KBM-7 (cell line): ENCODE measurements at regions not wholly inside any gene's neighbourhood (a gene's known extent, or its start where the extent isn't known, plus 50 kb on each side); places are given as distances from the start of the nearest gene placed in this dataset.

Source experiments
- DNase-seq: peaks from one replicate; pipeline ENCODE4 v3.0.0-alpha.2; 2015
- in situ Hi-C: fragments of 300-500 bp; cut with MboI; formaldehyde crosslinking; loops from 2 replicates; pipeline ENCODE4 v1.14.3; 2020; ENCODE audit warnings: low sequenced_read_pairs, low pct_unique_long_range_greater_than_20kb, mixed read lengths

DNA sequence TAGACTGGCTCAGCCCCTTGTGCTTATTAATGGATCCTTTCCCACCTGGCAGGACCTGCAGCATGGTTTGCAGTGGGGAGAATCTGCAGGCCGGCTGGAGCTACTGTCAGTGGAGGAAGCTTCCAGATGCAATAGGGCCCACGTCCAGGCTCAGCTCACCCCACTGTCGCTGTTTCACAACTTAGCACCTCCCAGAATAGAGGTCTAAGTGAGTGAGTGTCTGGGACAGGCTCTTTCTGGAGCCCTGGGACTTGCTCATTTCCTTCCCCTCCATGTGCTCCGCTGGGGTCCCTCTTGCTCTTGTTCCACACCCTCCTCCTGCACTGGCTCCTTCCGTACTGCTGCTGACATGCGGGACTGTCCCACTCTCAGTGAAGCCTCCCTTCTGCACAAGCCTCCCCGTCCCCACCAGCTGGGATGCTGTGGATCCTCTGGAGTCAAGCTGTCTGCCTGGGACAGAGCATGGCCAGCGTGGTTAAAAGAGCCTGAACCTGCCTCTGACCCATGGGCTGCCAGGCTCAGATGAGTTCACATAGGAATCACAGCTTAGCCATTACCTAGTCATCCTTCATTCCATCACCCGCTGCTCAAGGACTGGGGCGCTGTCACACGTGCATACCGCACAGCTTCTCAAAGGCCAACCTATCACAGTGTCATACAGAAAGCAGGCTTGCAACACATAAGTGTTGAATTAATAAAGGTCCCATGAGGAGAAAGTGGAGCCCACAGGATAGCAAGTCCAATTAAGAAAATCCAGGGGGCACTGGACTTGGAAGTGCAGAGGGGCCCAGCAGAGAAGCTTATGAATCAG, 135.9 kb downstream of the ACKR3 start:
- in situ Hi-C loops = no loop called here
- DNase-seq = no peak

- no peak for DNase-seq
- in situ Hi-C loops = no loop called here
These were observed 136.7 kb downstream of the ACKR3 start for GRCh38 chr2:236706288-236706687.

- no peak for DNase-seq
- in situ Hi-C loops = no loop called here
These were observed 137.2 kb downstream of the ACKR3 start for GRCh38 chr2:236706803-236707202.

- in situ Hi-C loops = no loop called here
- no peak for DNase-seq
These were observed 141.8 kb downstream of the ACKR3 start for GRCh38 chr2:236711440-236711839.

DNA sequence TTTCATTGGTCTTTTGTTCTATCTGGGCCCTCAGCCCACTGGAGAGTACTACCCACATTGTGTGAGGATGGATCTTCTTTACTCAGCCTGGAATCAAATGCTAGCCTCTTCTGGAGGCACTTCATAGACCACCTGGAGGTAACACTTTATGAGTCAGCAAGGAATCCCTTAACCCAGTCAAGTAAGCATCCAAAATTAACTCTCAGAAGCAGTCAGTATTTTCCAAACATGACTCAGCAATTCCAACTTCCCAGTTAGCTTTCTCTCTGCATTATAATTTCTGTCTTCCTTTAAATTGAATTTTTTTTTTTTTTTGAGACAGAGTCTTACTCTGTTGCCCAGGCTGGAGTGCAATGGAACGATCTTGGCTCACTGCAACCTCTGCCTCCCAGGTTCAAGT, 142.7 kb downstream of the ACKR3 start:
- DNase-seq = no peak
- in situ Hi-C loops = no loop called here

DNA sequence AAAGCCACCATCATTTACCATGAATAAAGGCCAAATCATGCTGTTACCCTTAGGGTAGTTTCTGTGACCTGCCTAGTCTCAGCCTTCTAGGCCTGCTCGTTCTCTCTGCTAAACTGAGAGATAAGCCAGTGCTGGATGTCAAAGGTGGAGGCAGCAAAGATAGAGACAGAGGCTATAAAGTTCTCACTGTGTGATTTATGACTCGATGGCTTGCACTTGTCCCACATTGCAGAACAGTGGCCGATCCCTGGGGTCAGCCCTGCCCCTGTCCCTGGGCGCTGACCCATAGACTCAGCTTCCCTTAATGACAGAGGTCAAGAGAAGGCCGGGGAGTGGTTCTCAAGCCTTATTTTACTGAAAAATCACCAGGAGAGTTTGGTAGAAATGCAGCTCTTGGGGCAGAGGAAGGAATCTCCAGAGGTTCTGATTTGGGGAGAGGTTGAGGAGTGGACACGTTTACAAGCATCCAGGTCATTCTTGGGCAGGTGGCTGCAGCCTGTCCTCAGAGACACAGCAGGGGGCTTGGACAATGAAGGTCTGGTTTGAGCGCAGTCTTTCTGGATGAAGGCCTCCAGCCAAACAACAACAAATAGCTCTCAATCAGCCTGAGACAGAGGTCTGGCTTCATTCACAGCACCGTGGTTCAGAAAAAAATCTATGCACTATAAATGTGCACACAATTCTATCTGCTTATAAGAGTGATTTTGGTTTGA, 143.5 kb downstream of the ACKR3 start:
- in situ Hi-C loops = no loop called here
- no peak for DNase-seq

- in situ Hi-C loops = no loop called here
- no peak for DNase-seq
These were observed 144.5 kb downstream of the ACKR3 start for GRCh38 chr2:236714080-236714479.

DNA sequence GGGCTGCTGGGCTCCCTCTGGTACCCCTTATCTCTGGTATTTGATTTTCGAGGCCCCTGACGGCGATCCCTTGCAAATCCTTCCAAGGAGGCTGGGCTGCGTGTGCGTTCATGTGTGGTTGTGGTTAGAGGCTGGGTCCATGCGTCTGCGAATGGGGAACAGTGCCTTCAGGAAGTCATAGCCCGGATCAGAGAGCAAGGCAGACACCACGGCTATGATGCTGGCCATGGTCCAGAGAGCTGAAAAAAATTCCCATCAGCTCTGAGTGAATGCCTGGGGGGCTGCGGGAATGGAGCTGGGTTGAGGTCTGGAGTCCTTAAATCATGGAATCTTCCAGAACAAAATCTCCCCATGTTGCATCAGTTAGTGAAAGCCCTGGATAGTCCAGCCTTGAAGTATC, 145.5 kb downstream of the ACKR3 start:
- in situ Hi-C loops = no loop called here
- no peak for DNase-seq

DNA sequence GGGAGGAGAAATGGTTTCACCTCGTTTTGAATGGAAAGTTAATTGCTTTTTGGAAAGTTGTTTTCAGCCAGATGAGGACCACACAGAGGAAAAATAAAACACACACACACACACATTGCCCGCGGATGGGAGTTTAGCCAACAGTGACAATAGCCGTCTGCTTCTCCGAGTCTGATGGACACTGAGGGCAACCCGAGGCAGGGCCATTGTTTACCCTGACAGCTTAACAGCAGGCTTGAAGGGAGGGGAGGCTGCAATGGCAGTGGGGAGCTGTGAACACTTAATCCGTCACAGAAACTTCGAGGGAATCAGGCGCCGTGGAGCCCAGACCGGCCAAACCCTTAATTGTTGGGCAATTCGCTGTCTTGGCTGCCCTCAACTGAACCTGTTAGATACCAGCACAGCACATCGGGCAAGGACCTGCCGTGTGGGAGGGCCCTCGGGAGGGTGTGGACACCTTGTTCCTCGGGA, 145.9 kb downstream of the ACKR3 start:
- in situ Hi-C loops = no loop called here
- no peak for DNase-seq

GRCh38 chr2:236717120-236717519, 147.5 kb downstream of the ACKR3 start:
- DNase-seq = no peak
- in situ Hi-C loops = no loop called here

DNA sequence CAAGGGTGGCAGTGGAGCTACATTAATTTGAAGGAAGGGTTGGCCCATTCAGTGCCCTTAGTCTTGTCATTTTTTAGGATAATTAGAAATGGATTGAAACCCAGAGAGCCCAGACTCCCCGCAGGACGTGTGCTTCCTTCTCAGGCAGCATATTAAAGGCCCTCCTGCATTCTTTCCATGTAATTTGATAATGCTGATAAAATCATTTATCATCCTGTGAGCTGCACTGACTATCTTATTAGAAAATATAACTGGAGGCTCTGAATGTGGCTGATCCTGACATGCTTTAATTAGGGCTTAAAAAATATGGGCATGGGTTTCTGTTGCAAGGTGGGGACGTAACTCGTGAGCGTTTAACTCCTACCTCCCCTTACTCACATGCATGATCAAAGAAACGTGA, 148.1 kb downstream of the ACKR3 start:
- in situ Hi-C loops = no loop called here
- no peak for DNase-seq

DNA sequence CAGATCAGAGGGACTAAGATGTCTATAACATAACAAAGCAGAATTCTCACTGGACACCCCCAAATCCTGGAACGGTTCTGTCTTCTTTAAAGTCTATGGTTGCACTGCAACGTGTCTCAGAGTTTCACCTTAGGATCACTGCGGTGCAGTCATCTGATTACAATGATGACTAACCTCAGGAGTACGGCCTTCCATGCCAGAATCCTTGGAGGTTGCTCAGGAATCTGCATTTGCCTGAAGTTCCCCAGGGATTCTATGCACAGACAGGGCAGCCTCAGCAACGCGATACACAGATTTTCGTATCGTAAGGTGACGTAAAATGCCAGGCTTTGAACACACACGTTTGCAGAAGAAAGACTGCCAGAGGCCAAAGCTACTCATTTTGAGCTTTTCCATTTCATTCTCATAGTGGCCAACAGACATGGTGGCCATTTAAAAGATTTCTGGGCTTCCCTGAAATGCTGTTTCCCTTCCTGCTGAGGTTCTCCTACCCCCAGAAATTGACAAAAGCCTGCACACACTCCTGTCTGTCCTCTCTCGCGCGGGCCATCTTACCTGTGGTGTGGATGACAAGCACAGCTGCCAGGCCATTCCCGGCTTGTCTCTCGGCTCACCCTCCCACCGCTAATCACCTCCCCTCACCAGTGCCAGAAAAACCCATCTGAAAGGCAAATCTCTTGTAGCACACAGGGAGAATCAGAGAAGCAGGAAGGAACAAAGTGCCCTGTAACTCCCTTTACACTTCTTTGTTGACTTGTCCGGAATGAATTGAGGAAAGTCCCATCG, 148.8 kb downstream of the ACKR3 start:
- in situ Hi-C loops = no loop called here
- DNase-seq = no peak

- DNase-seq = no peak
- in situ Hi-C loops = no loop called here
These were observed 149.6 kb downstream of the ACKR3 start for GRCh38 chr2:236719192-236719635.

DNA sequence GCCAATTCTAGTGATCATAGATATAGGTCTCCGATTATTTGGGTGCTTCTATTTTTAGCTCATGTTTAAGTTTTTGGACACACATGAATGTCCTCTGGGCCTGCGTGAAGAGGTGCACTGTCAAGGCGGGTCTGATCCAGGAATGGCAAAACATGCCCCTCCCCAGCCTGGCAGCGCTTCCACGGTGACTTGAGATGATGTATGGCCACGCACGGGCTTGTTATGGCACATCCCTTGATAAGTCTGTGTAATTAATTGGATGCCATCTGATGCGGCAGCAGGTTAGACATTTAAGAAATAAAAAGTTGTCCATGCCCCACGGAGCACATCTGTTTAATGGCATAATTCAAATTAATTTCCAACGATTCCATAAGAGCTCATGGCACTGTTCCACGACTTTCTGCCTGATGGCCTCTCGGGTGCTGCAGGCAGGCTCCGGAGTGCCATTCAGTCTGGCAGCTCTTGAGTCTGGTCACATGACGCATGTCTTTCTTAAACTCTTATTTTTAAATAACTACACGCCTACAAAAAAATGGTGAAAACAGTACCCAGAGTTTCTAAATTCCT, 151.4 kb downstream of the ACKR3 start:
- DNase-seq = no peak
- in situ Hi-C loops = no loop called here

- DNase-seq = no peak
- in situ Hi-C loops = no loop called here
These were observed 154.6 kb downstream of the ACKR3 start for GRCh38 chr2:236724200-236724599.

GRCh38 chr2:236726701-236727450, 157.3 kb downstream of the ACKR3 start:
- in situ Hi-C loops = no loop called here
- no peak for DNase-seq

DNA sequence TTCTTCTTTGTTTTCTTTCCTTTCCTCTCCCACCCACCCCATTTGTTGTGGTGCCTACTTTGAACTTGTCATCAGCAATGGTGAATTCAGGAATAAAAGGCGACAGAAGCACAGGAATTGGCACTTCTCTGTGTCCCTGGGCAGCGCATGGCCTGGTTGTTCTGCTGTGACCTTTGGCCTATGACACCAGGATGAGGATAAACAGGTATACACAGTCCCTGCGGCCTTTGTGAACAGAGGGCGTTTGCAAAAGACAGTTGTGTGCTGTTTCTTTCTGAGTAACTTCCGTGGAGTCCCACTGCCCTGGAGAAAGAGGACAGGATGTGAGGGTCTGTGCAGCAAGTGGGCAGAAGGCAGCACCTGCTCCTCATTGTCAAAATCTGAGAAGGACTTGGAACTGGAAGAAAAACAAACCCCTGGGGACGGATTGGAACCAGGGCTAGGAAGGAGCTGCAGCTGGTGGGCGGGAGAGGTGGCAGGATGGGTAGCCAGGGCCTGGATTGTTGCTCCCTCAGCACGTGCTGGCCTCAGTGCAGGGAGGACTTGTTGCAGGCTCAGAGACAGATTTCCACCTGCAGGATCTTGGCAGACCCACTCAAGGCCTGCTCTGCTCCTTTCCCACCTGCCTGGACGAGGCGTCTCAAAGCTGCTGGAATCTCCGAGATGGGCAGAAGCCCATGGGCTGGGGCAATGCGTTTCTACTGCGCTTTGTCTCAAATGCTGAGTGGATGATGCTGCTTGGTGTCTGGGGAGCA, 159.5 kb downstream of the ACKR3 start:
- in situ Hi-C loops = no loop called here
- no peak for DNase-seq

DNA sequence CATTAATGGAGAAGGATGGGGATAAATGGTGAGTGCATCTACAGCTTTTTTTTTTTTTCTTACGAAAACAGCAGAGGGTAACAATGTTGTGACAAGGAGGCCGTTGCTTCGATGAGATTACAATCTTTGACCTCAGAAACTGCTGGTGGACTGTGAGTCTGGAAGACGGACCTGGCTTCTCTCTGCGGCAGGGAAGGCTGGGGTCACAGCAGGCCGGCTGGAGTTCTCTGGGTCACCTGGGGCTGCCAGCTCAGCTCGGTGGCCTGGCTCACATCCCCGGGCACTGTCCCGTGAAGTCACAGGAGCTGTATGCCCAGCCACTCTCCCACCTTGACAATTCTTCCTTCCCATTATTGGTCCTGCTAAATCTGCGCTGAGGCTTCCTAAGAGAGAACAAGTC, 160.8 kb downstream of the ACKR3 start:
- no peak for DNase-seq
- in situ Hi-C loops = no loop called here
